ENCODE measurements at regions not wholly inside any gene's neighbourhood (a gene's known extent, or its start where the extent isn't known, plus 50 kb on each side); places are given as distances from the start of the nearest gene placed in this dataset.

GRCh38 chr2:207286106-207286505 lies 120.4 kb upstream of the KLF7 start:
- TF ChIP-seq EZH2 (IDR thresholded peaks at IDR 0.05; ENCODE audit: insufficient read depth, poor library complexity, severe bottlenecking) = no peak
- TF ChIP-seq EZH2phosphoT487 (IDR thresholded peaks at IDR 0.05; ENCODE audit: insufficient read depth, low read depth) = no peak
